Posterior cingulate gyrus (tissue), 11 donors: ENCODE measurements at regions not wholly inside any gene's neighbourhood (a gene's known extent, or its start where the extent isn't known, plus 50 kb on each side); places are given as distances from the start of the nearest gene placed in this dataset.
"Not testable (repeated sequence)": the region's sequence is repeated elsewhere in the genome, so short reads cannot be mapped to it uniquely, and the experiment has no call there.

Experiments
- DNase-seq, 10 donors: peaks; one replicate each; pipeline versions ENCODE4 v3.0.0 to v3.0.0-alpha.2; 2020 to 2021; ENCODE audit warnings: mixed read lengths in 3 of 10
- intact Hi-C: fragments of 100-400 bp; cut with DNase I; formaldehyde crosslinking; loops from one replicate; pipeline ENCODE4 v1.15.1; 2023

DNA sequence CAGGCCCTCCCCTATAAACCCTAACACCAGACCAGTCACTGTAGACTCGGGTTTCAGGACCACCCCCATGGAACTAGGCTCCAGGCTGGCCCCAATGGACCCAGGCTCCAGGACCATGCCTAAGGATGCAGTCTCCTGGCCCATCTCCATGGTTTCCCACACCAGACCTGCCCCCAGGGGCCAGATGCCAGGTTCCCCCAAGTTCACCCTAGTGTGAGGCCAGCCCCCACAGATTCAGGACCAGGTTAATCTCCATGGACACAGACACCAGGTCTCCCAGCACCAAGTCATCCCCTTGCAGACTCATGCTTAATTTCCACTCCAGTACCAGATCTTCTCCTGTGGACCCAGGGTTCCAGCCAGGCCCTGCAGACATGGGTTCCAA is 103.8 kb upstream of the LANCL2 start:
- peak in 1 of 10 donors; percentile 34 for DNase-seq
- intact Hi-C loops, result no loop called here

DNA sequence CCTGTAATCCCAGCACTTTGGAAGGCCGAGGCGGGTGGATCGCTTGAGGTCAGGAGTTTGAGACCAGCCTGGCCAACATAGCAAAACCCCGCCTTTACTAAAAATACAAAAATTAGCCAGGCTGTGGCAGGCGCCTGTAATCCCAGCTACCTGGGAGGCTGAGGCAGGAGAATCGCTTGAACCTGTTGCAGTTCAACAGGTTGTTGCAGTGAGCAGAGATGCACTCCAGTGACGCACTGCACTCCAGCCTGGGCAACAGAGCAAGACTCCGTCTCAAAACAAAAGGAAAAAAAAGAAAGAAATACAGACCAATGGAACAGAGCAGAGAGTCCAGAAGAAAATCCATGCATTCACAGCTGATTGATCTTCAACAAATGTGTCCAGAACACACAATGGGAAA is 99.8 kb upstream of the LANCL2 start:
- DNase-seq, intact Hi-C loops: not testable (repeated sequence)

DNA sequence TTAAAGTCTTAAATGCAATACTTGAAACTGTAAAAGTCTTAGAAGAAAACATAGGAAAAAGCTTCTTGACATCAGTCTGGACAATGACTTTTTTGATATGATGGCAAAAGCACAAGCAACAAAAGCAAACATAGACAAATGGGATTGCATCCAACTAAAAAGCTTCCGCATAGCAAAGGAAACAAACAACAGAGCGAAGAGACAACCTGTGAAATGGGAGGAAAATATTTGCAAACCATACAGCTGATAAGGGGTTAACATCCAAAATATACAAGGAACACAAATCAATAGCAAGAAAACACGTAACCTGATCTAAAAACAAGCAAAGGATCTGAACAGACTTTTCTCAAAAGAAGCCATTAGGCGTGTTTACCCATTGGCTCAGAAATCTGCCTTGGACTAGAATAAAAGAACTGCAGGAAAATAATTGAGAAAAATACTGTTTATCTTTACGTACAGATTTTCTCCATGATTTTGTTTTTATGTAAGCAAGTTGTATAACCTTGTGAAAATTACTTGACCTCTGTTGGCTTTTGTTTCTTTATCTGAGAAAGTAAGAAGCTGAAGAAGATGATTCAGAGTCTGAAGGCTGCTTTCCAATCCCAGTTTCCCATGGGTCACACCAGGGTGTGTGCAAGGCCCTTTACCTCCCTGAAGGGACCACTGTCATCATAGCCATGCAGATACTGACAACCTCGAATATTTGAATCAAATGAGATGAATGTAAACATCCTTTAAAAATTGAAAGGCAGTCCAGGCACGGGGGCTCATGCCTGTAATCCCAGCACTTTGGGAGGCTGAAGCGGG is 99.1 kb upstream of the LANCL2 start:
- intact Hi-C loops, result no loop called here
- DNase-seq, result no peak

- no peak for DNase-seq
- intact Hi-C loops, result no loop called here
Measured at GRCh38 chr7:55271069-55271626, 94.0 kb upstream of the LANCL2 start.

GRCh38 chr7:55271661-55272060 is 93.5 kb upstream of the LANCL2 start:
- intact Hi-C loops, result no loop called here
- DNase-seq, result no peak

DNA sequence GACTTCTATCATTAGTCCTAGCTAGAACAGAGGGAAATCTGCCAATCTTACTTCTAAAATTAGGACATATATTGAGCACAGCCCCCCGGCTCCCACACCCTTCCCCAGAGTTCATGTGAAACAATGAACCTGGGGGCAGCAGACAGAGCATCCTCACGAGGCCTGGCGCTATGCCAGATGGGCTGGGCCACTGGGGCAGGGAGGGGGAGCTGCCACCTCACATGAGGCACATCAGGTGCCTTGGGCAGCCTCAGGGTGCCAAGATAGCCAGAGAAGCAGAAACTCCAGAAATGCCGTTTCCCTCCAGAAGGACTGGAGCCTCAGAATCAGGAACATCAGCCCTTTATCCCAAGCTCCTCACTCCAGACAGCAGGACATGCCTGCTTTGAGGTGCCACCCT is 92.8 kb upstream of the LANCL2 start:
- DNase-seq, result no peak
- intact Hi-C loops, result no loop called here

DNA sequence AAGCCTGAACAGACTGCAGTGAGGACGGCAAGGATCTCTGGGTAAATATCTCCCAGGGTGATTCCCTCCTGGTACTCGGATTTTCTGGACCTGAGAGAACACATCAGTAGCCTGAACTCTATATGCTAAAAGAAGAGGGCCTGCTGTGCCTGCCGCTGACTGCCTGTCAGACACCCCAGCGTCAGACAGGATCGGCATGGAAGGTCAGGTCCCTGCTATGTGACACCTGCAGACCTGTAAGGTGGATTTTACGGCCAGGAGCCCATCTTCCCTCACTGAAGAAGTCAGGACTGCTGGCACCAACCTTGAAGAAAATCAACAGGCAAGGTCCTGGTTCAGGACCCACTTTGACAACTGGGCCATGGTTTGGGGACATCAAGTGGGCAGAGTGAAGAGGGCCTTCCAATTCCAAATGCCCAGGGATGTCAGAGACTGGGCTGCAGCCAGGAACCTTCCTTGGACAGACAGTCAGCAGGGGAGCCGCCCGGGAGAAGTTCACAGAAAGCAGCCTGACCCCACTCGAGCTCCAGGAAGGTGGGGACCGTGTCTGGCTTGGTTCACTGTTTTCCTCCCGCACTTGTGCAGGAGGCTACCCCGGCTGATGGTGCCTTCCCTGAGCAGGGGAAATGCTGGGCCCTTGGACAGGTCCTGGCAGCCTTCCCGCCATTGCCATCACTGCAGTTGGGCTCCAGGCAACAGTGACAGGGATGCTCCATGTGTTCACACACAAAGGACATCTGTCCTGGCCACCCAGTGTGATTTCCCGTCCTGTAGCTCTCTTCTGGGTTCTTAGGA is 91.8 kb upstream of the LANCL2 start:
- DNase-seq, result no peak
- intact Hi-C loops, result no loop called here

DNA sequence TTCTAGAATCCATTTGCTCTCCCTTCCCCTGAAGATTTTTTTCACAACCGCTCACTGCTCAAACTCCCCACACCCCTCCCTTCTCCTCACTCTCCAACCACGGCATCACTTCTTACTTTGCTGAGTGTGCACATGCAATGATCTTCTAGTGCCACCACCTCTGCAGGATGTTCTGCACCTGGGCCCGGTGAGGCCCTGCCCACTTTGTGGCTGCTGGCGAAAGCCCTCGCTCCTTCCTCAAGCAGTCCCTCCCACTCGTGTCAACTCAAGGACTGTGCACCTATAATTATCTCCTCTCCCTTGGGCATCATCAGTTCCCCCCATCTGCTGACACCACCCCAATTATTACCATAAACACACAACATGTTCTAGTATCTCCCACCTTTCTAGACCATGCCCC is 91.0 kb upstream of the LANCL2 start:
- intact Hi-C loops, result no loop called here
- DNase-seq, result no peak

- intact Hi-C loops, result no loop called here
- no peak for DNase-seq
Measured at GRCh38 chr7:55275291-55276200, 89.6 kb upstream of the LANCL2 start.

DNA sequence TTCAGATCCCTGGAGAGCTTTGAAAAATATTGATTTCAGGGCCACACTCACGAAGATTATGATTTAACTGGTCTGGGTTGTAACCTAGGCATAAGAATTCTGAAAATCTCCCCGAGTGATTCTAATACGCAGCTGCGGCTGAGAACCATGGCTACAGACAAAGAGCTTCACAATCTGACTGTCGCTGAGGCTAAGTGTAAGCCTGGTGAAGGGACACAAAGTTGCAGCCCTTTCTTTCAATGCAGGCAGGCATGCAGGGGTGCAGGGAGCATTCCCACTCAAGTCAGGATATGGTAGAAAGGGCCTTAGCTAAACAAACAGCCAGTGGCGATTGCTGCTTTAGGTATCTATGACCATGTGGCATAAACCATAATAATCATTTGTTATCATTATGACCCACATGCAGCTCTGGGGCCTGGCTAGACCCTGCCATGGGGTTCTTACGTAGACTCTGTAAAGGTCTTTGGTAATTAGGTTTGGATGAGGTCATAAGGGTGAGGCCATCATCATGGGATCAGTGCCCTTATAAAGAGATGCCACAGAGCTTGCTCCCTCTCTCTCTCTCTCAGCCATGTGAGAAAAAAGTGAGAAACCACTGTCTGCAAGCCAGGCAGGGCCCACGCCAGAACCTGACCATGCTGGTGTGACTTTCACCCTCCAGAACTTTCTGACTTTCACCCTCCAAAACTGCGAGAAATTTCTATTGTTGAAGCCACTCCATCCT is 88.4 kb upstream of the LANCL2 start:
- intact Hi-C loops, result no loop called here
- DNase-seq, result no peak

DNA sequence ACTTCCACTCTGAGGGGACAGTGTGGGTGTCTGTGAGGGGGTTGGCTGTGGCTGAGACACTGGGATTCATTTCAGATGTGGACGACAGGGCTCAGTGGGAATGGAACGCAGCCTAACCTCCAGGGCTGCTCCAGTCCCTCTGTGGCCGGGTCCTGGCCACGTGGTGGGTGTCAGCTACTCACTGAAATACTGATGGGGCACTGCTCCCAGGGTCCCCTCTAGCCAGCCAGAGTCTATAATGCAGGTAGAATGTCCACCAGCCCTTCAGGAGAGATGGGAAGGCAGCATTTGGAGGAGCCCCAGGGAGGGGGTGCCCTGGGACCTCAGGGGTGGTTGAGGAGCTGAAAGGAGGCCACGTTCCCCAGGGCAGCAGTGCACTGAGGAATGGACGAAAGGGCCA is 87.2 kb upstream of the LANCL2 start:
- intact Hi-C loops, result no loop called here
- no peak for DNase-seq

GRCh38 chr7:55278321-55278720 is 86.8 kb upstream of the LANCL2 start:
- intact Hi-C loops, result no loop called here
- no peak for DNase-seq

GRCh38 chr7:55279080-55279845 is 85.9 kb upstream of the LANCL2 start:
- peak in 1 of 10 donors; percentile 64 for DNase-seq
- intact Hi-C loops, result no loop called here

DNA sequence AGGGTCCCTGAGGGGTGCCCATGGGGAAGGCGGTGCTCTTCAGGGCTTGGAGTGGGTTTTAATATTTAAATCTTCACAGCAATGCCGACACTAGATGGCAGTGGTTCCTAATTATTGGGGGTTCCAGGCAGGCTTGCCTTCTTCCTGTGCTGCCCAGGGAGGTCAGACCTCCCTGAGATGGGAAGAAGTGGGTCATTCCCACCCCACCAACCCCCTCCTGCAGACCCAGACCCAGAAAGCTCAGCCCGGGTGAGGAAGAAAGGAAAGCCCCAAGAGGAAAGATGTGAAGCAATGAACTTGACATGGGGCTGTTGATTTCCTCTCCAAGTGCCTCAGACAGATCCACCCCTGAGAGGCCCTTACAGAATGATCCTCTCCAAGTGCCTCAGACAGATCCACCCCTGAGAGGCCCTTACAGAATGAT is 85.1 kb upstream of the LANCL2 start:
- intact Hi-C loops, result loop anchor here (1.0 to 2.0 kb wide), 2 partner anchors 83 to 135 kb away; no protein-coding TSS in a partner anchor
- DNase-seq, result peak in 6 of 10 donors; percentile 51 to 89 (median 62)

GRCh38 chr7:55285665-55286064 is 79.5 kb upstream of the LANCL2 start:
- intact Hi-C loops, result no loop called here
- no peak for DNase-seq

- DNase-seq, result no peak
- intact Hi-C loops, result no loop called here
Measured at GRCh38 chr7:55286666-55287065, 78.5 kb upstream of the LANCL2 start.

DNA sequence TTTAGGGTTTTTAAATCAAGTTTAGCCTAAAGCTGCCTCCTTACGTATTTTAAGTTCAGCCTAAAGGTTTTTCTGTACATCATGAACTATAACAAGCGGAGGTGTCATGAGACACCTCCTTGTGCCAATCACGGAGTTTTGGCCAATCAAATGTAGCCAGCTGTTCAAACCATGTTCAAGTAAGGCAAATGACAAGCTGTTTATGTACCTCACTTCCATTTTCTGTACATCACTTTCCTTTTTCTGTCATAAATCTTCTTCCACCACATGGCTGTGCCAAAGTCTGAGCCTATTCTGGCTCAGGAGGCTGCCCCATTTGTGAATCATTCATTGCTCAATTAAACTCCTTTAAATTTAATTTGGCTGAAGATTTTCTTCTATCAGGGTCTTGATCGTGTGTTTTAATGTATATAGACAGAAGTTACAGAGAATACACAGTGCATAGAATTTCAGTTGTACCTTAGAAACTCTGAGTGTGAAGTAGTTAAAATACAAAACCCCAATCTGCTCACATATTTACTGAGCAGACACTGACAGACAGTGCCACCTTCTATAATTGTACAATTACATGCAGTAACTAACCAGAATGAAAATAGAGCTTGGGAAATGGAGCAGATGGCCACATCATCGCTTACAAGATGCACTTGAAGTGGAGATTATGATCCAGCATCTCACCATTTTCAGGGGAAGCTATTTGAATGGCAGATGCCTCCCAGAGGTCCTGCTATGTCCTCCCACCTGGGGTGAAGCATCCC is 76.9 kb upstream of the LANCL2 start:
- DNase-seq, result no peak
- intact Hi-C loops, result loop anchor here (2.0 kb wide), 1 partner anchor 77 kb away; the partner anchor contains the start of gene LANCL2

GRCh38 chr7:55296070-55296469 is 69.1 kb upstream of the LANCL2 start:
- DNase-seq, result no peak
- intact Hi-C loops, result no loop called here
